Gastrocnemius medialis (tissue), 4 donors: ENCODE measurements at regions not wholly inside any gene's neighbourhood (a gene's known extent, or its start where the extent isn't known, plus 50 kb on each side); places are given as distances from the start of the nearest gene placed in this dataset.

Experiments used
- CTCF ChIP-seq, 5 experiments: fragments of 450-650 bp in 3 of 5; fragments of 200-600 bp in 2 of 5; sonication (generic) in 2 of 5; IDR thresholded peaks in 4 of 5; conservative IDR thresholded peaks in 1 of 5; 1 replicate in 4 of 5; 2 replicates in 1 of 5; pipeline ENCODE4 v1.5.1; 2016 to 2019; ENCODE audit warnings: antibody characterized with exemption in 5 of 5, mild to moderate bottlenecking in 3 of 5, moderate library complexity in 3 of 5
- POLR2A ChIP-seq, 2 donors: fragments of 450-650 bp; IDR thresholded peaks; one replicate each; pipeline ENCODE4 v1.6.1; 2017; ENCODE audit warnings: antibody characterized with exemption in 2 of 2, mild to moderate bottlenecking in 2 of 2, moderate library complexity in 2 of 2

GRCh38 chr9:106324053-106324585, 538.8 kb upstream of the ZNF462 start:
- TF ChIP-seq POLR2A (IDR thresholded peaks at IDR 0.05) = no peak
- no peak for TF ChIP-seq CTCF (IDR thresholded peaks at IDR 0.05 in 4 of 5, conservative IDR thresholded peaks at IDR 0.05 in 1 of 5)
